Left ventricle myocardium inferior (tissue), 1 donor: ENCODE measurements at regions not wholly inside any gene's neighbourhood (a gene's known extent, or its start where the extent isn't known, plus 50 kb on each side); places are given as distances from the start of the nearest gene placed in this dataset.
"Not testable (repeated sequence)": the region's sequence is repeated elsewhere in the genome, so short reads cannot be mapped to it uniquely, and the experiment has no call there.

Experiments used
- DNase-seq: peaks from one replicate; pipeline ENCODE4 v3.0.0-alpha.2; 2020
- H3K27ac ChIP-seq: fragments of 200-600 bp; replicated peaks from 2 replicates; pipeline ENCODE4 v1.8.0; 2021
- H3K27me3 ChIP-seq: fragments of 200-600 bp; 2 replicates; pipeline ENCODE4 v1.8.0; 2021; ENCODE audit warnings: low read depth
- H3K36me3 ChIP-seq: fragments of 200-600 bp; 2 replicates; pipeline ENCODE4 v1.8.0; 2021
- H3K4me1 ChIP-seq: fragments of 200-600 bp; 2 replicates; pipeline ENCODE4 v1.8.0; 2021
- H3K4me3 ChIP-seq: fragments of 200-600 bp; 2 replicates; pipeline ENCODE4 v1.8.0; 2021; ENCODE audit warnings: mild to moderate bottlenecking, moderate library complexity
- H3K9me3 ChIP-seq: fragments of 200-600 bp; replicated peaks from 2 replicates; pipeline ENCODE4 v1.8.0; 2021
- CTCF ChIP-seq: fragments of 200-600 bp; IDR thresholded peaks from 2 replicates; pipeline ENCODE4 v1.8.0; 2021; ENCODE audit warnings: antibody characterized with exemption, mild to moderate bottlenecking, borderline replicate concordance
- intact Hi-C: fragments of 100-400 bp; cut with micrococcal nuclease; formaldehyde crosslinking; loops from one replicate; pipeline ENCODE4 v1.11.0; 2022
- donor health status: DM: no; HTN: yes; CAD: no; lungs with severe emphysema.

- Histone ChIP-seq H3K4me1 (peaks cover 7% of the 10 kb centered on the region), H3K36me3 (no peaks in the 10 kb centered on the region), H3K9me3 (no peaks in the 10 kb centered on the region), H3K27me3 (no peaks in the 10 kb centered on the region), H3K4me3 (no peak overlapping the region), H3K27ac (no peak overlapping the region)
- no peak for TF ChIP-seq CTCF
- intact Hi-C loops = no loop called here
- DNase-seq = no peak
Observed at GRCh38 chr6:134665029-134665723, 284.7 kb downstream of the ALDH8A1 start.

- Histone ChIP-seq H3K36me3 (no peaks in the 10 kb centered on the region), H3K27ac (no peak overlapping the region), H3K4me1 (peaks cover 9% of the 10 kb centered on the region), H3K27me3 (no peaks in the 10 kb centered on the region), H3K9me3 (no peaks in the 10 kb centered on the region), H3K4me3 (no peak overlapping the region)
- intact Hi-C loops = no loop called here
- DNase-seq = no peak
- no peak for TF ChIP-seq CTCF
Observed at GRCh38 chr6:134663800-134664535, 285.9 kb downstream of the ALDH8A1 start.

- Histone ChIP-seq H3K36me3 (no peaks in the 10 kb centered on the region), H3K4me1 (peaks cover 9% of the 10 kb centered on the region), H3K9me3 (no peaks in the 10 kb centered on the region), H3K4me3 (no peak overlapping the region), H3K27ac (no peak overlapping the region), H3K27me3 (no peaks in the 10 kb centered on the region)
- intact Hi-C loops = no loop called here
- DNase-seq = no peak
- no peak for TF ChIP-seq CTCF
Observed at GRCh38 chr6:134663356-134663755, 286.5 kb downstream of the ALDH8A1 start.

GRCh38 chr6:134662077-134662700 lies 287.7 kb downstream of the ALDH8A1 start:
- DNase-seq = no peak
- no peaks in the 10 kb centered on the region for H3K36me3 ChIP-seq
- H3K9me3 ChIP-seq = no peaks in the 10 kb centered on the region
- no peaks in the 10 kb centered on the region for H3K27me3 ChIP-seq
- H3K4me1 ChIP-seq = peaks cover 9% of the 10 kb centered on the region
- H3K4me3 ChIP-seq = no peak overlapping the region
- H3K27ac ChIP-seq = no peak overlapping the region
- intact Hi-C loops = no loop called here
- TF ChIP-seq CTCF = no peak

DNA sequence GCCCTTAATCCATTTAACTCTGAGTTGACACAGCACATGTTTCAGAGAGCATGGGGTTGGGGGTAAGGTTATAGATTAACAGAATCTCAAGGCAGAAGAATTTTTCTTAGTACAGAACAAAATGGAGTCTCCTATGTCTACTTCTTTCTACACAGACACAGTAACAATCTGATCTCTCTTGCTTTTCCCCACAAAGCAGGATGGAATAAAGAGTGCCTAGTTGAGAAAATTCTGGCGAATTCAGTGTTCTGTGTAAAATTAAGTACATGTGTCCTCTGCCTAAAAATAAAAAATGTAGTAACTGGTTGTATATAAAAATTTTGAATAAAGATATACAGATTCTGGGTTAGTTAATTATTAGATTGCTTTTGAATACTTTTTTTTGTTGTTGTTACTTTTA lies 290.0 kb downstream of the ALDH8A1 start:
- H3K27me3 ChIP-seq, H3K4me3 ChIP-seq, DNase-seq, intact Hi-C loops, H3K27ac ChIP-seq, H3K9me3 ChIP-seq, H3K4me1 ChIP-seq, H3K36me3 ChIP-seq: not testable (repeated sequence)

GRCh38 chr6:134658596-134658995 lies 291.3 kb downstream of the ALDH8A1 start:
- intact Hi-C loops = no loop called here
- no peak for TF ChIP-seq CTCF

More at GRCh38 chr6:134658596-134658995, 291.3 kb downstream of the ALDH8A1 start:
- no peaks in the 10 kb centered on the region for H3K27me3 ChIP-seq
- no peaks in the 10 kb centered on the region for H3K9me3 ChIP-seq
- H3K4me3 ChIP-seq = no peak overlapping the region
- H3K27ac ChIP-seq = no peak overlapping the region
- no peaks in the 10 kb centered on the region for H3K36me3 ChIP-seq
- DNase-seq = no peak
- peaks cover 9% of the 10 kb centered on the region for H3K4me1 ChIP-seq
